CD4-positive, alpha-beta T cell treated with Interleukin-17A for 1 hour (primary cell): ENCODE measurements at regions not wholly inside any gene's neighbourhood (a gene's known extent, or its start where the extent isn't known, plus 50 kb on each side); places are given as distances from the start of the nearest gene placed in this dataset.
"Not testable (repeated sequence)": the region's sequence is repeated elsewhere in the genome, so short reads cannot be mapped to it uniquely, and the experiment has no call there.

Experiments
- DNase-seq: peaks from one replicate; pipeline ENCODE4 v3.0.0-alpha.2; 2020

DNA sequence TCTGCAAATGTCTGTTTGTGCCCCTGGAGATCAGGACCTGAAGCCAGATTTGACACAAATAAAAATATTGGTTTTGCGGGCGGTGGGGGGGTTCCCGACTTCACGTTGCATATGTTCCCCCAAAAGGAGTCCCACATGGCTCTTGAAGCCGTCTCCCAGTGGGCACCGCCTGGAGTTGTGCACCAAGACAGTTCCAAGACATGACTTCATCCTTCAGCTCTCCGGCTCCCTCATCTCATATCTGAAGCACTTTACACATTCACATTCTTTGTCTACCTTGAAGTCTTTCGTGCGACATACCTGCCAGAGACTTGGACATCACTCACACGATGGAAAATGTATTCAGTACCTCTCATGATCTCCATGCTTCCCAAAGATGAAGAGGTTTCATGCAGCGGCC is 362.8 kb upstream of the FOXK1 start:
- no peak for DNase-seq

DNA sequence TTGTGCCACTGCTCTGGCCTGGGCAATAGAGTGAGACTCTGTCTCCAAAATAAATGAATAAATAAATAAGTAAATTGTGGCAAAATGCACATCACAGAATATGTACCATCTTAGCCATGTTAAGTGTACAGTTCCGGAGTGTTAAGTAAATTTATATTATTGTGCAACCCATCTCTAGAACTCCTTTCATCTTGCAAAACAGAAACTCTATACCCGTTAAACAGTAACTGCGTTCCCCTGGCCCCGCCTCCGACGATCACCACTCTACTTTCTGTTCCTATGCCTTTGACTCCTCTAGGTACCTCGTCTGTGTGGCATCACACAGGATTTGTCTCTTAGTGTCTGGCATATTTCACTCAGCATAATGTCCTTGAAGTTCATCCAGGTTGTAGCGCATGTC is 356.4 kb upstream of the FOXK1 start:
- no peak for DNase-seq

DNA sequence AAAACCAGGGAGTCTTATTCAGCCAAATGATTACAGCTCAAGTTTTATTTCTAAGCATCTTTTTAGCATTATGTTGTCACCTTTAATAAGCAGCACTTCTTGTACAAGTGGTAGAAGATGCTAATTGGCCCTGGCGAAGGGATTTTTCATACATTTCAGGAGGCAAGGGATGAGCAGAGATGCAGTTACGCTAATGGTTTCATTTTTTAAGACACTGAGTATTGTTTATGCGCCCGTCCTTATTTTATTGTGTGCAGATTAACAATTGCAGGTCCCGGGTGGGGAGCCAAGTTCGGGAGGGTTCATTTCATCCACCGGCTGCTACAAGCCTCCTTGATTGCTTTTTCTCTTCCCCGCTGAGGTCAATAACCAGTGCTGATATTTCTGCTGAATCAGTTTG is 350.4 kb upstream of the FOXK1 start:
- no peak for DNase-seq

DNA sequence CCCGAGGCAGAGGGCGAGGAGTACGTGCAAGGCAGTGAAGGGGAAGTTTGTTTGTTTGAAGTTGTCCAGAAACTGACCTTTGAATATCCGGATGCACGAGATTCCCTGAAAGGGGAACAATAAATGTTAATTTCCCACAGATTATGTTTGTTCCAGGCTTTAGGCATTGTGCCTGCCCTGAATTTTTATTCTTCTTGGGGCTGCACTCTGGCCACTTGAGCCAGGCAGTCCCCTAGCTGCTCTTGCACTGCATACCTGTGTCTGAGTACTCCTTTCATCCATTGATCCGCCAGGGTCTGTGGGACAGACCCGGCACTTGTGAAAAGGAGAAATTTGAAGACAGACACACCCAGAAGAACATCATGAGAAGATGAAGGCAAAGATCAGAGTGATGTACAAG is 343.5 kb upstream of the FOXK1 start:
- no peak for DNase-seq

DNA sequence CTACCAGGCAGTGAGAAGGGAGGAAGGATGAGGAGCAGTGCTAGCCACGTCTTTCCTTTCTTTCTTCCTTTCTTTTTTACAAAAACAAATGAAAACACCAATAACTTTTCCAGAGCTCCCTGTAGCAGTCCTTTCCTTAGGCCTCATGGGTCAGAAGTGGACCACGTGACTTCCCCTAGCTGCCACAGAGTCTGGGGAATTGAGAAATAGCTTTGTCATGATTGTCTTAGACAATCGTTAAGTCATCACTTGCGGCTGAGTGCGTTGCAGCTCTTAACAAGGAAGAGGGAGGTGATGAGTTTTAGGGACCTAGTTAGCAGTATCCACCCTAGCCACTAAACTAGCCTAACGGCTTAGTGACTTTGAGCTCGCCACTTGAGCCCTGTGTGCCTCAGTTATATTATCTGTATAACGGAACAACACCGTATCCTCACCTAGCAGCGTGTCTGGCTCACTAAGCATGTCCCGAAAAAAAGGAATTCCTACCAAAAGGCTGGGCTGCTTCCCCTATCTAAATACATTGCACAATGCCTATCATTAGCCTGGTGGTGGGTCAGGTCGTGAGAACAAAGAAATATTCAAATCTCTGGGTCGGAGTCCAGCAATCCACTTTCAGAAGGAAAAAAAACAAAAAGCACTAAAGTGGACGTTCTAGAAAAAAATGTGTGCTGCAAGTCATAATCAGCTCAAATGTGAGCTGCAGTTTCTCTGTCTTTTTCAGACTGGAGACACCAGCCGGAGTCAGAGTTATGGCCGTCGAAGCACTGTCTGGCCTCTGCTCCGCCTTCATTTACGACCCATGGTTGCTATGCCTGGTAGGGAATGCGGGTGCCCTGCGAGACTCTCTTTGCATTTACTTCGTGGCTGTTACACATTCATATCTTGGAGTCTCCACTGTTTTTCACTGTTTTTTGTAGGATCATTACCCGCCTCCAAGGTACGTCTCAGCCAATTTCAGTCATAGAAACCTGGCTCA is 338.5 kb upstream of the FOXK1 start:
- no peak for DNase-seq

DNA sequence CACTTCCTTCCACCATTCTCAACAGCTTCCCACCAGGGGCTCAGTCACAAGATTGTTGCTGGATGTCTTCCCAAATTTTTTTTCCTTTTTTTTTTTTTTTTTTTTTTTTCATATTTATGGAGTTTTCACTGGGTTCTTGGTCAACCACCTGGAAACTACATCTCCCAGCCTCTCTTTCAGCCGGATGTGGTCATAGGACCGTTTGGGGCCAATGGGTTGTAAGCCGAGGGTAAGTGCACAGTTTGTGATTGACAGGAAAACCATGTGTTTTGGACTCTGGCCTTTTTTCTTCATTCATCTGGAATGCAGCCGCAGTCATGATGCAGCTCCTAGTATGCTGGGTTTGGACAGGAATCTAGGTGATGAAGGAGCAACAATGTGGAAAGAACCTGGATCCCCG is 337.1 kb upstream of the FOXK1 start:
- no peak for DNase-seq

DNA sequence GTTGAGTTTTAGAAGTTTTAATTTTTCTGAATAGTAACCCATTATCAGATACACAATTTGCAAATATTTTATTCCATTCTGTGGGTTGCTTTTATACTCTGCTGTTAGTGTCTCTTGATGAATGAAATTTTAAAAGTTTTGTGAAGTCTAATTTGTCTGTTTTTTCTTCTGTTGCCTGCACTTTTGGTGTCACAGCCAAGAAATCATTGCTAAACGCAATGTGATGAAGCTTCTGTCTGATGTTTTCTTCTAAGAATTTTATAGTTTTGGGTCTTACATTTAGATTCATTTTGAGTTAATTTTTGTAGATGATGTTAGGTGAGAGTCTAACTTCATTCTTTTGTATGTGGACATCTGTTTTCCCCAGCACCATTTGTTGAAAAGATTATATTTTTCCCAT is 330.0 kb upstream of the FOXK1 start:
- DNase-seq, result no peak

DNA sequence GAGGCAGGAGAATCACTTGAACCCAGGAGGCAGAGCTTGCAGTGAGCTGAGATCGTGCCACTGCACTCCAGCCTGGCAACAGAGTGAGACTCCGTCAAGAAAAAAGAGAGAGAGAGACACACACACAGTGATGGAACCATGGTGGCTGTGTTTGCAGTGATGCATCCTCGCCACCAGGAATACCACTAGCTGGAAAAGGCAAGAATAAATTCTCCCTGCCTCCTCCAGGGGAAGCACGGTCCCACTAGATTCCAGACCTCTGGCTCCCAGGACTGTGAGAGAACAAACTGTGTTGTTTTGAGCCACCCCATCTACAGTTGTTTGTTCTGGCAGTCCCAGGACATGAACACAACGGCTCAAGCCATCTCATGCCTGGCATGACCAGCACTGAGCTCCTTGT is 320.3 kb upstream of the FOXK1 start:
- no peak for DNase-seq

DNA sequence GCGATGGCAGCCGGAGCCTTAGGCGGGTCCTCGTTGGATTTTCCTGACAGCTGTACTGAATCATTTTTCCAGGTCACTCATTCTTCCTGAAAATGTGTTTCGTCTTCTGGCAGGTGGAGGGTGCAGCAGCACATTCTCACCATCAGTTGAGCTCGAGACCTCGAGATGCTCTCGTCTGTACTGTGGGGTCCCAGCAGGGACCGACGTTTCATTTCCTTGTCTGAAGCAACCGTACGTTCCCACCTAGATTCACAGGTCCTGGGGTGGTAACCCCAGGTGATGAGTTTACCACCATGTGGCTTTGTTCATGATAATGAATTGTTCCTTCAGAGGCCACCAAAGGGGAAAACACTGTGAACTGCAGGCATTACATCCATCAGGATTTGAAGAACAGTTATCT is 298.5 kb upstream of the FOXK1 start:
- DNase-seq, result no peak

DNA sequence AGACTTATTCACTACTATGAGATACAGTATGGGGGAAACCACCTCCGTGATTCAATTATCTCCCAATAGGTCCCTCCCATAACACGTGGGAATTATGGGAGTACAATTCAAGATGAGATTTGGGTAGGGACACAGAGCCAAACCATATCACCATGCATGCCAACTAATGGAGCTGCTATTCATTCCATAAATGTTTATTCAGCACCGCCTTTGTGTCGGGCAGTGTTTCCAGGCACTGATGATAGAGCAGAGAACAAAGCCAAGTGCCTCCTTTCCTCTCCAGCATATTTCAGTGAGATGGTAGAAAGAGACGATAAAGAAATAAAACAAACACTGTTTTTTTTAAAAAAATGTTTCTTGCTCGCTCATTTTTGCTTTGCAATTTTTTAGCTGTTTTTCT is 295.9 kb upstream of the FOXK1 start:
- DNase-seq, result no peak

DNA sequence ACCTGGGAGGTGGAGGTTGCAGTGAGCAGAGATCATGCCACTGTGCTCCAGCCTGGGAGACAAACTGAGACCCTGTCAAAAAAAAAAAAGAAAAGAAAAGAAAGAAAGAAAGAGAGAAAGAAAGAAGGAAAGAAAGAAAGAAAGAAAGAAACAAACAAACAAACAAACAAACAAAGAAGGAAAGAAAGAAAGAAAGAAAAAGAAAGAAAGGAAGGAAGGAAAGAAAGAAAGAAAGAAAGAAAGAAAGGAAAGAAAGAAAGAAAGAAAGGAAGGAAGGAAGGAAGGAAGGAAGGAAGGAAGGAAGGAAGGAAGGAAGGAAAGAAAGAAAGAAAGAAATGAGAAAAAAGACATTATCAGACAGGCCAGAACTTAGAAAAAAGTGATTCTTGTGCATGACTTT is 291.0 kb upstream of the FOXK1 start:
- DNase-seq, result not testable (repeated sequence)

DNA sequence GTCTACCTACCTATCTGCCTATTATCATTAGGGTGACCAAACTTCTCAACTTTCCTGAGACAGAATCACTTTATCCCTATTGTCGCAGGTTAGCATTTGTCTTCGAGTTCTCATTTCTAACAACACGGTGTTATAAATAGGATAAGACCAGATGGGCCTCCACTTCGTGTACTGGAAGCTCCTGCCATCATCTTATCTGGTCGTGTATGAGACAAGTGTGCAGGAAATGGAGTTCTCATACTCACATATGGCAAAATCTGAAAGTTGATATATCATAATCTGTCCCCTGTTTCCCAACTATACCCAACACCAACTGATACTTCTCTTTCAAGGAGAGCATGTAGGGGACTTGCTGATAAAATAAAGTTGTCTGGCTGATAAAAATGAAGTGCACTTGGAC is 287.4 kb upstream of the FOXK1 start:
- DNase-seq, result no peak

DNA sequence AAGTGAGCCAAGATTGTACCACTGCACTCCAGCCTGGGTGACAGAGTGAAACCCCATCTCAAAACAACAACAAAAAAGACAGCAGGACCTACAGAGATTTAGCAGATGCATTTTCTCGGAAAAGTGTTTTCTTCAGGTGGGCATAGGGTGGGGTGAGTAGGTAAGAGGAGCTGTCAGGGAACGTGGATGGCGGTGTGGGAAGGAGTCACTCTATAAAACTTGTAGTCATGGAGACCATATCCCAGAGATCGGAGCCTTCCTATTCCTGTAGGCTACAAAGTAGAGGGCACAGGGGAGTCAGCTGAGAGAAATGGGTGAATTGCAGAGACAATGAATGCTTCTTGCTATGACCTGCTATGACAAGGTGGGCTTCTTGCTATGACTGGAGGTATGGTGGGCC is 283.0 kb upstream of the FOXK1 start:
- DNase-seq, result no peak

DNA sequence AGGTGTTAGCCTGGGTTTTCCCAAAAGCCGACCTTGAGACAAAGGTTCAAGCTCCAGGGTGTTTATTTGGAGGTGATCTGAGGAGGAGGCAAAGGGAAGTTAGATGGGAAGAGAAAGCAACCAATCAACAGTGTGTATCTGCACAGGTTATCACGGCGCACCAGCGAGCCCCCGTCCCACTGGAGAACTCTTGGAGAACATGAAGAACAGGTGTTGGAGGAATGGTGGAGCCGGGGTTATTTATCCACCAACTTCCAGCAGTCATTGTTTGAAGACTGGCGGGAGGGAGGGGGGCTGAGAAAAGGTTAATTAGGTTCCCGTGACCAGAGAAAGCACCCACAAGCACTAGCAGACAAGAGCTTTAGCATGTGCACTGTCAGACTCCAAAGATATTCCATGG is 282.5 kb upstream of the FOXK1 start:
- DNase-seq, result no peak

DNA sequence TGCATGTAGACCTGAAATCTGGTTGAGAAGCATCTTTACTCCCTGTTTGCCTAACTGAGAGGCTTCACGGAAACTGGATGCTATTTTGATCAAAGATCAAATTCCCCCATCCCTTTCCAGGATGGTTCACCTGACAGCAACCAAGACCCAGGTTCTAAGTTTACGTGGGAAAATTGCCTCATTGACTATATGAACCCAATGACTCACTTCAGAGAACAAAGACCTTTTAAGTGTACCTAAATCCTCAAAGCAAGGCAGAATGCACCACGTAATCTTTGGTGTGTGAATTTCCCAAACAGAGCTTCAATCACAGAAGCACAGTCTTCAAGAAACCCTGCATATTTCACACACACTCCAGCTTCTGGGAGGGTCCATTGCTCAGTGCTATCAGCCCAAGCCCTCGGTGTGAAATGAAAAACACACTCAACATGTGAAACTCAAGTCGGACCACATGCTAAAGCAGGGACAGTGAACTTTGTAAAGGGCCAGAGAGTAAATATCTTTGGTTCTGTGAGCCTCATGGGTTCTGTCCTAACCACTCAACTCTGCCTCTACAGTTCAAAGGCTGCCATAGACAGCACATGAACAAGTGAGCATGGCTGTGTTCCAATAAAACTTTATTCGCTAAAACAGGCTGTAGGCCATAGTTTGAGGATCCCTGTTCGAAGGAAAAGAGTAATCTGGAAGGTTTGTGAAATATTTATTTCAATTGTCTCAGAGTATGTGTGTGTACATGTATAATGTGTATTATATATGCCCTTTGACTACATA is 275.6 kb upstream of the FOXK1 start:
- no peak for DNase-seq

DNA sequence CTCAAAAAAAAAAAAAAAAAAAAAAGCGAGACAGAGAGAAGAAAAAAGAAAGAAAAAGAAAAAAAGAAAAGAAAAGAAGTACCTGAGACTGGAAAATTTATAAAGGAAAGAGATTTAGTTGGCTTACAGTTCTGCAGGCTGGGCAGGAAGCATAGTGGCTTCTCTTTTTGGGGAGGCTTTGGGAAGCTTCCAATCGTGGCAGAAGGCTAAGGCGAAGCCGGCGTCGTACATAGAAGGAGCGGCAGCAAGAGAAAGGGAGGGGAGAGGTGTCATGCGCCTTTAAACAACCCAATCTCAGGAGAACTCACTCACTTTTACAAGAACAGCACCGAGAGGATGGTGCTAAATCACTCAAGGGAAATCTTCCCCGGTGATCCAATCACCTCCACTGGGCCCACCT is 272.1 kb upstream of the FOXK1 start:
- DNase-seq, result no peak

DNA sequence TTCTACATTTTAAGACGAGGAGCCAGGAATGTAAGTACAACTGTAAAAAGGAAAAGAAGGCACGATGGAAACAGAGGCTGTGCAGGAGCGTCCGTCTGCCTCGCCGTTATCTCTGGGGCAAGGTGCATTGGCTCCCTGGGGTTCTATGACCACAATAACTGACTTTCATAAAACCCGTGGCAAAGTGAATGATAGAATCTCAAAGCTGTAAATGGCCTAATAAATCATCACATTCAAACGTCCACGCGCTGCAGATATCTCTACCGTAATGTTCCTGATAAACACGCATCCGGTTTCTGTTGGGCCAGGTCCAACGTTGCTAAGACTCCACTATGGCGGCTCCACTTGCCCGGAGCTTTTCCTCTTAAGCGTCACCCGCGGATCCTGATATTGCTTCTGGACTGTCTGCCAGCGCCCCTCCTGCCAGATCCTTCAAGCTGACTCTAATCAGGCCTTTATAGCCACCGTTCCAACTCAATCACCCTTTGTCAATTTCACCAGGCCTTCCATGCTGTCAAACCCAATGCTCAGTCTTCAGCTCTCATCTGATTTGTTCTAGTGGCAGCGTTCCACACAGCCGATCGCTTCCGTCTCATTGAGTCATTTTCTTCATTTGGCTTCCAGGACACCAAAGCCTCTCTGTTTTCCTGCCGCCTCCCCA is 265.6 kb upstream of the FOXK1 start:
- no peak for DNase-seq

DNA sequence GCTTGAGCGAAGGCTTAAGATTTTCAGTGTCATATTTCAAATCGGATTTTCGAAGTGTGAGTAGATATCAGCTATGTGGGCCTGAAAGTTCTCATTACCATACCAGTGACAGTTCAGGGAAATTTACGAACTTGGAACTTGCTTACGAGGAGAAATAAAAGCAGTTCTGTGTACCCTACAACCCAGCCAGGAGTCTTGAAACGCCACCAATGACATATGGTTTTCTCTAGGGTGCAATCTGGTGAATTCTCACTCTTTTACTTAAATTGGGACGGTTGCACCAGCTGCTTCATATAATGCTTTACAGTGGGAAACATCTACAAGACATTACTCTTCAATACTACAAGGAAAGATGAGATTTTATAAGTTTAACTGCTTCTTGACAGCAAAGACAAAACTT is 253.6 kb upstream of the FOXK1 start:
- no peak for DNase-seq

DNA sequence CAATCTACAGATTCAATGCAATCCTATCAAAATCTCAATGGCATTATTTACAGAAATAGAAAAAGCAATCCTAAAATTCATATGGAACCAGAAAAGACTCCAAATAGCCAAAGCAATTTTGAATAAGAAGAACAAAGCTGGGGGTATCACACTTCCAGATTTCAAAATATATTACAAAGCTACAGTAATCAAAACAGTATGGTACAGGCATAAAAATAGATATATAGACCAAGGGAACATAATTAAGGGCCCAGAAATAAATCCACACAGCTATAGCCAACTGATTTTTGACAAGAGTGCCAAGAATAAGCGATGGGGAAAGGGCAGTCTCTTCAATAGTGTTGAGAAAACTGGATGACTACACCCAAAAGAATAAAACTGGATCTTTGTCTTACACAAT is 251.9 kb upstream of the FOXK1 start:
- DNase-seq, result no peak

DNA sequence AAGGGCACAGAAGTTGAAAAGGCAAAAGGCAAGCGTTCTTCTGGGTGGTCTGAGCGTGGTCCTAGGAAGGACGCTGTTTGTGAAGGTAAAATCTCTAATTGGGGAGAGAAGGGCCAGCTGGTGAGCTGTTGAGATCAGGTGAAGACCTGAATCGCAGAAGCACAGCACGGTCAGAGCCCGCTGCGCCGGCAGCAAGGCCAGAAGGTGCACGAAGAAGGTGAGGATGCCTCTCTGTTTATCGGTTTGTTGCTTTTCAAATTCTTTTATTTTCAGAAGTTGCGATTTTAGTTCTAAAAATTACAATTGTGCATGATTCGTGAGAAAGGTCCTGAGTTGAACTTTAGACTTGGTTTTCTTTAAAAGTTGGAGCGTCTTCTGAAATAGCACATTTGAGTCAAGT is 247.8 kb upstream of the FOXK1 start:
- no peak for DNase-seq

DNA sequence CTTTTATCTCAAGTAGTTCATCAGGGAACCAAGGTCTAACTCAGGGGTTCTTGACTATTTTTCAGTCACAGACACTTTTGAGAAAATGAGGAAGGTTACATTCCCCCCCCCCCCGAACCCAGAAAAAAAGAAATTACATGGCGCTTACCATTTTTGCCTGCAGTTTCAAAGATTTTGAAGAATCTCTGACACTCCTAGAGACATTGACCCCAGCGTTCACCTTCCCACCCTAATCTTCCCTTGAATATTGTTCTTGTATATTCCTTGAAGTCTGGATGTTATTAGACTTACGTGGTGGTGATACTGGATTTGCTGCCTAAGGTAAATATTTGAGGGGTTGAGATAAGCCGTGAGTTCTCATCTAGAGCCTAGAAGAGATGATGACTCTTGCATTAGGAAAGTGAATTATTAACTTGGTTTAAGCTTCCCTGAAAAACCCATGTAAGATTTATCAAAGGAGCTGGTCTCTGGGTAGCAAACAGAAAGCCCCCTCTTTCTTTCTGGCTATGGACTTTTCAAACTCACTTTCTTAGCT is 245.7 kb upstream of the FOXK1 start:
- no peak for DNase-seq

DNA sequence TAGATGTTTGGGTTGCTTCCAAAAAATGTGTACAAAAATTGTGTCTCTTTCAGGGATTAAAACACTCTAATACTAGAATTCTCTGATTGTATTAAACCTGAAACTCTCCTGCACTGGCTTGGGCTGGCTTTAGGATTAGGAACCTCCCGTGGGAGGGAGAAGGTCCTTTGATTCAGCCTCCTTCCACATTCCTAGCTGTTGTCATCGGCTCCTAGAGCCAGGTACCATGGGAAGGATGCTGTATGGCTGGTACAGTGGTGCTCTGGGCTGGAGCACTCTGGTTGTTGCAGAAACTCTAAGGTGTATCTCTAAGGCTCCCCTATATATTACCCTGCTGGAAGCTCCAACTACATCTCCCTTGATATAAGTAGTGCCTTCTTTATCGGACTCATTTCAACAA is 245.2 kb upstream of the FOXK1 start:
- no peak for DNase-seq

DNA sequence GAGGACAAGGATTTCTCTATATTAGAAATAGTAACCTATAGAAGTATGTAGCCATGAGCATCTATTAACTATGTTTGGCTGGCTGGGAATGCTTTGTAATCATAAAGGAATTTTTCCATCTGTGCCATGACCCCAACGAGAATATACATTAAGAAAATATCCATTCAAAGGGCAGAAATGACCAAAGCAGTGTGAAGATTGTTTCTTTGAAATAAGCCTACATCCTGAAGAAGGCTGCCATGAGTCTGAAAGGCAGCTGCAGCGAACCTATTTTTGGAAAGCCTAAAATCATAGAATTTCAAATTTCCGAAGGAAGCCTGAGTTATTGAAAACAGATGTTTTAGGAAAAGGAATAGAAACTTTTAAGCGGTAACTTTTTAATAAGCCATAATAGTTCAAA is 244.2 kb upstream of the FOXK1 start:
- no peak for DNase-seq
